ENCODE measurements at regions not wholly inside any gene's neighbourhood (a gene's known extent, or its start where the extent isn't known, plus 50 kb on each side); places are given as distances from the start of the nearest gene placed in this dataset.

DNA sequence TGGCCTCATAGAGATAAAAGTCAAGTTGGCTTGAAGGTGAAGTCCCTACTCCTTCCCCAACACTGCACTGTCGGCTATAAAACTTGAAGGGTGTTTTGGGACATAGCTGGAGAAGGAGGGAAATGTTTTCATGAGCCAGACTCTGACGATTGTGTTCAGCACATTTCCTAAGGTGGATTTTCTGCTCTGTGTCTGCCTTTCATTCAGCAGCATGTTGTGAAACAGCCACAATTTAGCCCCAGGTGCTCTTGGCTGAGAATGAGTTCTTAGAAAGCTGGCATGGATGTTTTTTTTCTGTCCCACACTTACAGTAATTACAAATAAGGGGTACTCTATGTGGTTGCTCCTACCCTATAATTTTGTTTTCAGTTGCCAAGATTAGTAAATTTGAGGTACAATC, 492.4 kb downstream of the MCTP2 start:
- Mint-ChIP-seq H3K36me3 (no peaks in the 10 kb centered on the region), H3K4me3 (no peak overlapping the region), H3K27ac (no peak overlapping the region), H3K9me3 (no peaks in the 10 kb centered on the region), H3K4me1 (no peaks in the 10 kb centered on the region), H3K27me3 (peaks cover 11% of the 10 kb centered on the region)
- ATAC-seq (ENCODE audit: low read depth) (no peak), DNase-seq (no peak)
- POLR2A ChIA-PET = no interaction called here

DNA sequence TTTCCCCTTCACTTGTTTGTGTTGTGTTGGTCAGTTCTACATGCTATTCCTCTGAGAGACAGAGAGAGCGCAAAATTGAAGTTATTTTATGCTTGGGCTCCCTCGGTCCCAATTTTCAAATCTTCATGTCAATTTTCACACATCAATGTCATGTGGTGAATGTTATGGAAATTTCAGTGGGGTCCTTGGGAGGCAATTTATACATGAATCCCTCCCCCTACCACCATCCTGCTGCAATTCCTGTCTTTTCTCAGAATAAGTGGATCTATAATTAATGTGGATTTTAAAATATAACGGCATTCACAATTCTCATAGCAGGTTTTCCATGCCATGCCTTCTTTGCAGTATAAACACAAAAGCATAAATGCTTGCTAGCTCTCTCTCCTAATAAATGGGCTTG, 499.9 kb downstream of the MCTP2 start:
- no peak overlapping the region for H3K4me3 Mint-ChIP-seq
- no peaks in the 10 kb centered on the region for H3K4me1 Mint-ChIP-seq
- no peaks in the 10 kb centered on the region for H3K9me3 Mint-ChIP-seq
- DNase-seq = no peak
- POLR2A ChIA-PET = no interaction called here
- no peak overlapping the region for H3K27ac Mint-ChIP-seq
- H3K36me3 Mint-ChIP-seq = no peaks in the 10 kb centered on the region
- no peak for ATAC-seq (ENCODE audit: low read depth)
- peaks cover 5% of the 10 kb centered on the region for H3K27me3 Mint-ChIP-seq

DNA sequence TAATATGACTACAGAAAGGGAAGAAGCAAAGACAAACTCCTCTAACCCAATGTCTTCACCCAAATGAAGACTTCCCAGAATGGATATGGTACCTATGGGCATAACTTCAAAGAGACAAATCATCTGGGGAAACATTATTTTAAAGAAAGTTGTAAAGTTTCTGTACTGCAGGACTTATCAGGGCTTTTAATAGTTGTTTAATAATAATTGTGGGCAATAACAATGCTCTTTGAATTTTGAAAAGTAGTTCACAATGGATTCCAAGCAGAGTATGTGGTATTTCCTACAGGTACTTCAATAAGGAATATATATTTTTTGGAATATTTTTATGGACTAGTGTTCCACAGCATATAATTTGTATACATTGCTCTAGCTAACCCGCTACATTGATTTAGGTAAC, 503.1 kb downstream of the MCTP2 start:
- H3K4me3 Mint-ChIP-seq = no peak overlapping the region
- no peak overlapping the region for H3K27ac Mint-ChIP-seq
- no peaks in the 10 kb centered on the region for H3K27me3 Mint-ChIP-seq
- ATAC-seq (ENCODE audit: low read depth) (no peak), DNase-seq (no peak)
- no peaks in the 10 kb centered on the region for H3K36me3 Mint-ChIP-seq
- no peaks in the 10 kb centered on the region for H3K9me3 Mint-ChIP-seq
- POLR2A ChIA-PET = no interaction called here
- no peaks in the 10 kb centered on the region for H3K4me1 Mint-ChIP-seq

DNA sequence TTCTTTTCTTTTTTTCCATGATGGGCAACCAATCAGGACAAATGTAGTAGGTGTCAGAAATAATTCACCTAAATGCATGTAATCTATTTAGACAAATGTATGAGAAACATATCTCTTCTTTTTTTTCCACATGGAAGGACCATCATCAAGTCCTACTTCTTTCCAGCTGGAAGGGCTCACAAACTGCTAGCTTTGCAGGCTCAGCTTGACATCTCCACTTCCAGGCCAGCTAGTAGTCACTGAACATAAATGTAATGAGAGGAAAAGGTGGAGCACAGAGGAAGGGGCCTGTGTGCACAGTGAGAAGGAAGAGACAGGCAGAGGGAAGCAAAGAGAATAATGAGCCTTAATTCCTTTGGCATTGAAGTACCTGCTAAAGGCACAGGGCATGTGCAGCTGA, 504.9 kb downstream of the MCTP2 start:
- Mint-ChIP-seq H3K4me3 (no peak overlapping the region), H3K36me3 (no peaks in the 10 kb centered on the region), H3K4me1 (no peaks in the 10 kb centered on the region), H3K27ac (no peak overlapping the region), H3K27me3 (no peaks in the 10 kb centered on the region), H3K9me3 (no peaks in the 10 kb centered on the region)
- POLR2A ChIA-PET = no interaction called here
- DNase-seq (no peak), ATAC-seq (ENCODE audit: low read depth) (no peak)

DNA sequence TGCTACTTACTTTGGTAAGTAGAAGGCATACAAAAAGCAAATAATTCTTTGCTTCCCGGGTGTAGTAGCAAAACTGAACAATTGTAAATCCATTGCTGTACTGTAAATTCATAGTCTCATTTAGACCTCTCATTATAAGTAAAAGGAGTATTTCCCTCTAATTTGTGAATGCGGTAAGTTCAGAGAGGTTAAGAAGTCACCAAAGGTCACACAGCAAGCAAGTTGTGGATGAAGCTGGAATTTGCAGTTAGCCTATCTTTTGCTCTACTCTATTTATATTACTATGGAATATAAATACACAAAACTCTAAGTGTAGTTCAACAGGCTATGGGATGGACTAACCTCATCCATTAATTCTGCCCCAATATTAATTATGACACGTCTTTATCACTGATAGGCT, 508.3 kb downstream of the MCTP2 start:
- Mint-ChIP-seq H3K27me3 (no peaks in the 10 kb centered on the region), H3K36me3 (no peaks in the 10 kb centered on the region), H3K4me1 (no peaks in the 10 kb centered on the region), H3K4me3 (no peak overlapping the region), H3K27ac (no peak overlapping the region), H3K9me3 (no peaks in the 10 kb centered on the region)
- POLR2A ChIA-PET = no interaction called here
- DNase-seq (no peak), ATAC-seq (ENCODE audit: low read depth) (no peak)

DNA sequence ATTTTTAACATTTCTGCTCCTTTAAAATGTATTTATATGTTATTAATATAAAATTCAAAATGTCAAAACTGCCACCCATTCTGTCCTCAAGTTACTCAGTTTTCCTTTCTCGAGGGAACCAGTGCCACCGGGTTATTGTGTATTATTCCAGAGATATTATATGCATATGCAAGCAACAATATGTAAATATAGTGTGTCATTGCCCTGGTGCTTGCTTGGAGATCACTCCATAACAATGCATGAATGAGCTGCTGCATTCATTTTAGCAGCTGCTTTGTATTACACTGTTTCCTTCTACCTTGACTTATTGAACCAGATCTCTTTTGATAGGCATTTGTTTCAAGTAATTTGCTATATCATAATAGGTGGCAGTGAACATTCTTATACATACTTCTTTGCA, 509.1 kb downstream of the MCTP2 start:
- Mint-ChIP-seq H3K4me1 (no peaks in the 10 kb centered on the region), H3K36me3 (no peaks in the 10 kb centered on the region)
- ATAC-seq (ENCODE audit: low read depth) = no peak

DNA sequence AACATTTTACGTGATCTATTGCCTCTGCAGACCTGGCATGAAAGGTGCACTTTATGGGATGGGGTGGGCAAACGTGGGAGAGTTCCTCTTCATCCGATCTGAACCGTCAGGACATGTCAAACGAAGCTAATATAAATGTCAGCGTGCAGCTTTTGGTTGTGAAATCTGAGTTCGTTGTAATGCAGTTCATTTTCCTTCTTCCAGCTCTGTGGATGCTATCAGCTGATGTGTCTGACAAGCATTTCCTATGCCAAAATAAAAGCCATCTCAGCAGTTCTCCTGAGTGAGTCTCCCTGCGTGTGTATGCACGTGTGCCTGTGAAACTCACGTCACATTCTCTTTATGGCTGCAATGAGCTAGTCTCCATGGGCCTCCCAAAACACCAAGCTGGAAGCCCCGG, 512.3 kb downstream of the MCTP2 start:
- POLR2A ChIA-PET = no interaction called here
- Mint-ChIP-seq H3K4me1 (no peaks in the 10 kb centered on the region), H3K4me3 (no peak overlapping the region), H3K36me3 (no peaks in the 10 kb centered on the region), H3K27me3 (no peaks in the 10 kb centered on the region), H3K9me3 (no peaks in the 10 kb centered on the region), H3K27ac (no peak overlapping the region)
- DNase-seq (no peak), ATAC-seq (ENCODE audit: low read depth) (no peak)

More for the DNA sequence above, 509.1 kb downstream of the MCTP2 start:
- Mint-ChIP-seq H3K27me3 (no peaks in the 10 kb centered on the region), H3K27ac (no peak overlapping the region), H3K9me3 (no peaks in the 10 kb centered on the region), H3K4me3 (no peak overlapping the region)
- POLR2A ChIA-PET = no interaction called here
- no peak for DNase-seq

DNA sequence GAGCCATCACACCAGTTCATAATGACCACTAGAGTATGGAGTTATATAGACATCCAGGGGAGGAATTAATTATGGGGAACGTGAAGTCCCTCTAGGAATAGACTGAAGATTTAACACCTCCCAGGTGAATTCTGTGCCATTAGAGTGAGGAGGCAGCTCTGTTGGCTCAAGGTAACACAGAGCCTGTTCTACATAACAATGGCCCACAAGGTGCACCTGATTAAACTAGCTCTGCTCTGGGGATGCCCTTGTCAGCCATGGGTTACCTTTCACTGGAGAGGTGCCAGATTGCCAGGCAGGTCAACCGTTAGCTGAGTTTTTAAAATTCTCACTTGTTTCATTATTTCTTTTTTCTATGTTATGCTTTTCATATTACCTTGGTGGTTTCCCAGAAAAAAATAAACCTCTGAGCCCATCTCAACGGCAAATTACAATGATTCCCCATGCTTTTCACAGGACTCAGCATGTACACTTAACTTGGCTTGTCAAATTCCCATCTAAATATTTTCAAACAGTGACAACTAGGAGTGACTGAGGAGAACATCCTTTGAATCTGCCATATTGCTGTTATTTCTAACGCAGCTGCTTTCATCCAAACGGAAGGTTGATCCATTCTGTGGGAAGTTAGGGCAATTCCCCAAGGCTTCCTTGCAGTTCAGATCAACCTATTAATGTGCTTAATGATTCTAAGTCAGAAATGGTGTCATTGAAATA, 512.9 kb downstream of the MCTP2 start:
- no peak for ATAC-seq (ENCODE audit: low read depth)
- no peak for DNase-seq
- H3K9me3 Mint-ChIP-seq = no peaks in the 10 kb centered on the region
- no peak overlapping the region for H3K27ac Mint-ChIP-seq
- H3K27me3 Mint-ChIP-seq = no peaks in the 10 kb centered on the region
- POLR2A ChIA-PET = no interaction called here
- H3K4me3 Mint-ChIP-seq = no peak overlapping the region
- no peaks in the 10 kb centered on the region for H3K4me1 Mint-ChIP-seq
- H3K36me3 Mint-ChIP-seq = no peaks in the 10 kb centered on the region

DNA sequence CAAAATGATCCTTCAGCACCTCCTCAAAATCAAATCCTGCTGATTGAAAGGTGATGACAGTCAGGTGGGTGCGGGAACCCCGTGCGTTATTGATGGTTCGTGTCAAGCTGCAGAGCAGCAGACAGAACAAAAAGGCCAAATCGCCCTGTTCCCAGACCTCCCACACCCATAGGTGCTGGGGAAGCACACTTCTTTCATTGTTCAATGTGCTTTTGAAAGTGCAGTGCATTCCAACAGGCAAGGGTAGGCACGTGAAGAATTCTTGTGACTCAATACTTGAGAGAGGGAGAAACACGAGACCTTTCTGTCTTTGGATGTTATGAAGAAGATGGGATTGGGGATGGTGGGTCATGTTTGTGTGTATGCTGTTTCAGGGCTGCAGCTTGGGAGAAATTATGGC, 514.0 kb downstream of the MCTP2 start:
- POLR2A ChIA-PET = no interaction called here
- no peak overlapping the region for H3K27ac Mint-ChIP-seq

DNA sequence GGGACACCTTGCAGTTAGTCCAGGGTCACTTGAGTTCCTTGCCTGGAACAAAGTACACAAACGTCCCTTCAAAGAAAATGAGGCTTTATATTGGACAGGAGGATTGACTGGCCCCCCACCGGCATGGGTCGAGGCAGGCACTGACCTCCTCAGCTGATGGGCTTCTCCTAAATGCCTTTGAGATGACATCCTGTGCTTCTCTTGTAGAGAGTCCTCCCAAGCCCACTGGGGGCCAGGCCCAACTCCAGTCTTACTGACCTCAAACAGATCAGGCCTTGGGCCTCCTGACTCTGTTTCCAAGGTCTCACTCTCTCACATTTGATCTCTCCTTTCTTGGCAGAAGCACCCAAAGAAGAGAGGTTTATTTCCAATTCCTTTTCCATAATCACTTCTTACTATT, 516.1 kb downstream of the MCTP2 start:
- no peaks in the 10 kb centered on the region for H3K27me3 Mint-ChIP-seq
- H3K36me3 Mint-ChIP-seq = no peaks in the 10 kb centered on the region
- H3K27ac Mint-ChIP-seq = no peak overlapping the region
- ATAC-seq (ENCODE audit: low read depth) (no peak), DNase-seq (no peak)
- no peaks in the 10 kb centered on the region for H3K9me3 Mint-ChIP-seq
- POLR2A ChIA-PET = no interaction called here
- no peak overlapping the region for H3K4me3 Mint-ChIP-seq
- no peaks in the 10 kb centered on the region for H3K4me1 Mint-ChIP-seq

More for the DNA sequence above, 514.0 kb downstream of the MCTP2 start:
- no peak for DNase-seq
- ATAC-seq (ENCODE audit: low read depth) = no peak
- H3K4me3 Mint-ChIP-seq = no peak overlapping the region
- H3K9me3 Mint-ChIP-seq = no peaks in the 10 kb centered on the region
- H3K4me1 Mint-ChIP-seq = no peaks in the 10 kb centered on the region
- H3K27me3 Mint-ChIP-seq = no peaks in the 10 kb centered on the region
- H3K36me3 Mint-ChIP-seq = no peaks in the 10 kb centered on the region

DNA sequence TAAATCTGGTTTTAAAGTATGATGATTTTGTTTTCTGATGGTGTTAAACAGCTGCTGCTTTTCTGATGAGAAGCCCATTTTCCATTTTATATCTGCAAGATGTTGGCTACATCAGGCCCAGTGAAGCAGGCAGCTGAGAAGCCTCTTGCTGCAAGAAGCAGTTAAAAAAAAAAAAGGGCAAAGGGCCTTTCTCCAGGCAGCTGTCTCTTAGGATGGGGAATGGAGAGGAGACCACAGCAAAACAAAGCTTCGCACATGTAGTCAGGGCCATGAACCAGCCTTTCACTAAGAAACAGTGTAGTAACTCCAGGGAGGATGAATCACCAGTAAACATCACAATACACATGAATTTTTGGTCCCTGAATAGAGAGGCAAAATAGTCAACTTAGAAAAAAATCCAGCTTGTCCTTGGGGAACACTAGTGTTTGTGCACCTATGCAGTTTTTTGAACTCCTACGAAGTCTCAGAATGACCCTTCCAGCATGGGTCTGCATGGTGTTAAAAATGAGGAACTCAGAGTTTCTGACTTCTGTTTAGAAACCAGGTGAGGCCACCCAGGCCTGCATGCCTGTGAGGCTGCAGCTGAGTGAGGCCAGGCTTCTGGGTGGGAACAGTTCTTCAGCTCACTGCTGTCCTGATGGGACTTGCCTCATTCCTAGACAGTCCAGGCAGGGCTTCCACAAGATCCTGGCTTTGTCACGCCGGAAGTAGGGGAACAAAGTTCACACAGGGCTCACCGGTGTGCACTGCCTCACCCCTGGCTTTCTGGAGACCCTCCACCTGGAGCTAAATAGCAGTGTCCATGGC, 518.7 kb downstream of the MCTP2 start:
- no peaks in the 10 kb centered on the region for H3K9me3 Mint-ChIP-seq
- H3K4me1 Mint-ChIP-seq = no peaks in the 10 kb centered on the region
- DNase-seq (no peak), ATAC-seq (ENCODE audit: low read depth) (no peak)
- H3K27ac Mint-ChIP-seq = no peak overlapping the region
- no peaks in the 10 kb centered on the region for H3K36me3 Mint-ChIP-seq
- no peak overlapping the region for H3K4me3 Mint-ChIP-seq
- H3K27me3 Mint-ChIP-seq = no peaks in the 10 kb centered on the region
- POLR2A ChIA-PET = no interaction called here

DNA sequence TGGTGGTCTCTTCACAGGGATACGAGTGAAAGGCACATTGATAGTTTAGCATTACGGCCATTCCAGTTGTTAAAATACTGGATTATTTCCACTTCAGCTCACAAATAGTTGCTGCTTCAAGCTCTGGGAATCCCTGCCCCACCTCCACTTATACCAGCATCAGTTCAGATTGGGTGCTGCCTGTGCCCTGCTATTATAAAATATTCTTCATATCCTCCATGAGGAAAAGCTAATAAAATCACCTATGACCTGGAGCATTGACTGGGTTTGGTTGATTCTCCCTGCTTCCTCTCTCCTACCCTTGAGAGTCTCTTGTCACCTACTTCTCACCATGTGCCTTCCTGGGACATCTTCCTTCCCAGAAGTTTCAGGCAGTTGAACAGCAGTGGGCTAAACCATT, 529.0 kb downstream of the MCTP2 start:
- Mint-ChIP-seq H3K36me3 (no peaks in the 10 kb centered on the region), H3K4me3 (no peak overlapping the region), H3K27me3 (peaks cover 3% of the 10 kb centered on the region), H3K4me1 (no peaks in the 10 kb centered on the region), H3K27ac (no peak overlapping the region), H3K9me3 (no peaks in the 10 kb centered on the region)
- DNase-seq (no peak), ATAC-seq (ENCODE audit: low read depth) (no peak)
- POLR2A ChIA-PET = no interaction called here

DNA sequence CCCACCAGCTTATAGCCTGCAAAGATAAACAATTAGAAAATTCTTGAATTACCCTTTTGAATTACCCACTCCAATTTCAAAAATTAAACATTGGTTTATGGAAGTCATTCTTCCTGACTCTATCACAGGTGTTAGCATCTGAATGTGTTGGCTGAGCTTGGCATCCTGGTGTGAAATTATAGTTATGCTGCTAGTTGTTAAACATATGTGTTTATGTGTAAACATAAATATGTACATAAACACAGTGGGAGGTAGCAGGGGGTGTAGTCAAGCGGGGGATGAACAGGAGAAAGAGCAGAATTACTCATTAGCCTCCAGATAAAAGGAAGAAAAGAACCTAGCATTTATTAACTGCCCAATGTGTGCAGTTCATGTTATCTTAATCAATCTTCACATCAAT, 530.2 kb downstream of the MCTP2 start:
- Mint-ChIP-seq H3K27me3 (peaks cover 3% of the 10 kb centered on the region), H3K27ac (no peak overlapping the region), H3K9me3 (no peaks in the 10 kb centered on the region), H3K4me1 (no peaks in the 10 kb centered on the region), H3K36me3 (no peaks in the 10 kb centered on the region), H3K4me3 (no peak overlapping the region)
- ATAC-seq (ENCODE audit: low read depth) (no peak), DNase-seq (no peak)
- POLR2A ChIA-PET = no interaction called here

DNA sequence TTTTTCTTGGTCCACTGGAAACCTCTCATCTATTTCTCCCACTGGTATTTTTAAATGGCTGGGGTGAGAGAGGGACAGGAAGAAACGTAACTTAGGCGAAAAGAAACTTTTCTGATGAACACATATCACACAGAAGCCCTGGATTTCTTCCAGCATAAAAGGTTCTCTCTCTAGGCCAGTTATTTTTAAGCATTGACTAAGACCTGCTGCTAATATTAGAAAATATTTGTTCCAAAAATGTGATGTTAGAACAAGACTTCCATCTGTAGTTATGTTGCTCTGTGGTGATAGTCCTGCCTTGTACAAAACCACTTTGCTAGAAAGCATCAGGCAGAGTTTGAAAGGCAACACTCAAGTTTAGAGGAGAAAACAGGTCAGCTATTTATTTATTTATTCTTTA, 537.7 kb downstream of the MCTP2 start:
- POLR2A ChIA-PET = no interaction called here
- DNase-seq (no peak), ATAC-seq (ENCODE audit: low read depth) (no peak)

More for the DNA sequence above, 537.7 kb downstream of the MCTP2 start:
- Mint-ChIP-seq H3K27me3 (no peaks in the 10 kb centered on the region), H3K36me3 (no peaks in the 10 kb centered on the region), H3K4me1 (no peaks in the 10 kb centered on the region), H3K4me3 (no peak overlapping the region), H3K27ac (no peak overlapping the region), H3K9me3 (no peaks in the 10 kb centered on the region)
